GM12878 (cell line): ENCODE measurements at regions not wholly inside any gene's neighbourhood (a gene's known extent, or its start where the extent isn't known, plus 50 kb on each side); places are given as distances from the start of the nearest gene placed in this dataset.

ENCODE experiments used
- ATAC-seq: fragments of 200-7000 bp; cut with Tn5 transposase; 3 replicates; pipeline ENCODE4 v1.9.1; 2020; ENCODE audit warnings: mild to moderate bottlenecking, moderate library complexity
- BruUV-seq: library from RNA; stranded (reverse); fragments of 400-500 nt; replicated peaks from 2 replicates; lab custom pipeline; 2021; lab: Mats Ljungman, UMichigan
- CTCF ChIA-PET: fragments of 300-600 bp; sonication (Branson Sonifier 250); formaldehyde crosslinking; extraction: SDS; loops from one replicate; lab custom pipeline; 2021; ENCODE audit warnings: inconsistent platforms; lab: Yijun Ruan, JAX
- POLR2A ChIA-PET: fragments of 350-600 bp; formaldehyde crosslinking; extraction: SDS; loops from one replicate; lab custom pipeline; 2021; ENCODE audit warnings: inconsistent platforms; lab: Charles Lee
- RAD21 ChIA-PET: fragments of 300-600 bp; sonication (Branson Sonifier 250); formaldehyde crosslinking; loops from one replicate; lab custom pipeline; 2023; ENCODE audit warnings: antibody characterized with exemption; ENCODE audit not compliant: unreplicated experiment; lab: Charles Lee
- SMC1A ChIA-PET: fragments of 300-600 bp; sonication (Branson Sonifier 250); formaldehyde crosslinking; loops from one replicate; lab custom pipeline; 2023; ENCODE audit not compliant: unreplicated experiment, uncharacterized antibody; lab: Charles Lee
- DNase-seq: peaks from one replicate; pipeline ENCODE4 v3.0.0-alpha.2; 2011; ENCODE audit warnings: low read depth, low spot score
- FAIRE-seq: peaks from 3 replicates; lab custom pipeline; 2011; peaks lifted over from hg19 to GRCh38; lab: Jason Lieb, UNC
- H2AFZ ChIP-seq: 2 replicates; pipeline ENCODE4 v1.6.0; 2011; ENCODE audit warnings: low read depth, low read length, control low read depth; ENCODE audit not compliant: control insufficient read depth
- H3K27ac ChIP-seq: 2 replicates; pipeline ENCODE4 v1.5.1; 2011; ENCODE audit warnings: control low read depth; ENCODE audit not compliant: control insufficient read depth, insufficient read depth
- H3K27me3 ChIP-seq, 2 experiments: replicated peaks in 1 of 2; 2 replicates each; pipeline versions ENCODE4 v1.6.0 to v1.6.1; 2011; ENCODE audit warnings: low read length in 1 of 2; ENCODE audit not compliant: control insufficient read depth in 2 of 2, insufficient read depth in 2 of 2
- H3K36me3 ChIP-seq, 2 experiments: 2 replicates each; pipeline ENCODE4 v1.5.1; 2011; ENCODE audit warnings: low read length in 1 of 2; ENCODE audit not compliant: control insufficient read depth in 2 of 2, insufficient read depth in 2 of 2
- H3K4me1 ChIP-seq: 2 replicates; pipeline ENCODE4 v1.6.1; 2011; ENCODE audit warnings: mild to moderate bottlenecking, low read length, moderate library complexity, mixed read lengths; ENCODE audit not compliant: control insufficient read depth, insufficient read depth
- H3K4me2 ChIP-seq: 2 replicates; pipeline ENCODE4 v1.6.0; 2011; ENCODE audit warnings: control low read depth; ENCODE audit not compliant: control insufficient read depth, insufficient read depth
- H3K4me3 ChIP-seq: fragments of 200-600 bp; sonication (generic); 2 replicates; pipeline ENCODE4 v1.5.1; 2016
- H3K79me2 ChIP-seq: 2 replicates; pipeline ENCODE4 v1.6.0; 2011; ENCODE audit warnings: low read length; ENCODE audit not compliant: control insufficient read depth, insufficient read depth
- H3K9ac ChIP-seq: 2 replicates; pipeline ENCODE4 v1.8.0; 2011; ENCODE audit warnings: low read length, control low read depth, mixed read lengths; ENCODE audit not compliant: control insufficient read depth, insufficient read depth
- H3K9me3 ChIP-seq: replicated peaks from 3 replicates; pipeline ENCODE4 v1.5.1; 2011; ENCODE audit warnings: mild to moderate bottlenecking, low read length; ENCODE audit not compliant: control insufficient read depth, insufficient read depth
- H4K20me1 ChIP-seq: 2 replicates; pipeline ENCODE4 v1.6.0; 2011; ENCODE audit not compliant: control insufficient read depth, insufficient read depth
- BHLHE40 ChIP-seq, 2 experiments: fragments of 450-650 bp in 1 of 2; IDR thresholded peaks; 2 replicates each; pipeline ENCODE4 v1.6.1; 2011 to 2017; ENCODE audit warnings: low read depth in 2 of 2, borderline replicate concordance in 1 of 2, improper control_type of control experiment in 1 of 2, low read length in 1 of 2, mild to moderate bottlenecking in 1 of 2
- BRCA1 ChIP-seq: IDR thresholded peaks from 2 replicates; pipeline ENCODE4 v1.6.1; 2011; ENCODE audit warnings: low read depth, low read length, improper control_type of control experiment
- CHD2 ChIP-seq: IDR thresholded peaks from 2 replicates; pipeline ENCODE4 v1.6.1; 2011; ENCODE audit warnings: low read depth, low read length, improper control_type of control experiment, borderline replicate concordance
- IKZF1 ChIP-seq: fragments of 450-650 bp; conservative IDR thresholded peaks from 2 replicates; pipeline ENCODE4 v1.6.1; 2017; ENCODE audit warnings: antibody characterized with exemption, mild to moderate bottlenecking
- JUNB ChIP-seq: IDR thresholded peaks from 2 replicates; pipeline ENCODE4 v1.6.1; 2016; ENCODE audit warnings: antibody characterized with exemption, mild to moderate bottlenecking
- REST ChIP-seq: IDR thresholded peaks from 2 replicates; pipeline ENCODE4 v1.6.1; 2012; ENCODE audit warnings: mild to moderate bottlenecking, low read depth, low read length
- RUNX3 ChIP-seq: IDR thresholded peaks from 2 replicates; pipeline ENCODE4 v1.6.1; 2012; ENCODE audit warnings: low read length, inconsistent platforms
- SIX5 ChIP-seq: IDR thresholded peaks from 2 replicates; pipeline ENCODE4 v1.6.1; 2011; ENCODE audit warnings: mild to moderate bottlenecking, low read depth, low read length, moderate library complexity; ENCODE audit not compliant: severe bottlenecking
- TCF12 ChIP-seq: IDR thresholded peaks from 2 replicates; pipeline ENCODE4 v1.6.1; 2011; ENCODE audit warnings: low read depth, mild to moderate bottlenecking, low read length
- ZBTB4 ChIP-seq: fragments of 450-650 bp; formaldehyde crosslinking; IDR thresholded peaks from 2 replicates; pipeline ENCODE4 v1.4.0; 2022; ENCODE audit warnings: mild to moderate bottlenecking, moderate library complexity
- WGBS: methylation state at CpG from one replicate; pipeline ENCODE4 v1.1.6; 2016; ENCODE audit warnings: low lambda C conversion rate; ENCODE audit not compliant: insufficient replicate concordance, insufficient coverage; ENCODE audit errors: missing lambda C conversion rate; 5-methylcytosine and 5-hydroxymethylcytosine counted together
- in situ Hi-C: fragments of 300-500 bp; cut with MboI; formaldehyde crosslinking; loops from 9 replicates; pipeline ENCODE4 v1.14.3; 2018; ENCODE audit warnings: mixed read lengths
- intact Hi-C: fragments of 100-400 bp; cut with micrococcal nuclease; formaldehyde crosslinking; loops from one replicate; pipeline ENCODE4 v1.14.2; 2022; ENCODE audit not compliant: unreplicated experiment

- TF ChIP-seq REST (no peak), SIX5 (no peak), TCF12 (no peak)
These were observed 609.9 kb downstream of the ACTL7B start (continued) for GRCh38 chr9:108245901-108246300.

DNA sequence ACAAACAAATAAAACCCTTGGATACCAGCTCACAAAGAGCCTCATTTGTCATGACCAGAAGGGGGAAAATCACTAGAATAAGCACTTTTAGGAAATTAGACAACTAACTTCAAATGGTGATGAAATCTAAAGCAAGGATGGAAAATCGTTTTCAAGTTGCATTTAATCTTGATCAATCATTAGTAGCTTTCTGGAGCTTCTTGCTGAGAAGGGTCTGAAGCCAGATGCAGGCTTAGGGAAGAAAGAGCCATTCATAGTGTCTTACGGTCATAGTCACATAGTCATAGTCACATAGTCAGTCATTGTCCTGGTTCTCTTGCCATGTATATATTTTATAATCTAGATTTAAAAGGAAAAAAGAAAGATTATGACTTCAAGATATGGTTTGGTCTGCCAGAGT lies 610.5 kb downstream of the ACTL7B start:
- H3K4me3 ChIP-seq, result no peak overlapping the region
- H4K20me1 ChIP-seq, result no peaks in the 10 kb centered on the region
- H3K9me3 ChIP-seq, result no peaks in the 10 kb centered on the region
- POLR2A ChIA-PET, result no interaction called here
- H3K79me2 ChIP-seq, result no peaks in the 10 kb centered on the region
- FAIRE-seq (no peak), DNase-seq (no peak), ATAC-seq (no peak)
- WGBS, result 45% methylated on average over 2 of the region's 2 CpGs
- no peaks in the 10 kb centered on the region for H3K4me1 ChIP-seq
- H3K27me3 ChIP-seq, result no peaks in the 10 kb centered on the region
- in situ Hi-C loops (no loop called here), intact Hi-C loops (no loop called here)
- CTCF ChIA-PET, result no interaction called here
- SMC1A ChIA-PET, result no interaction called here
- H2AFZ ChIP-seq, result no peak overlapping the region
- H3K36me3 ChIP-seq, result no peaks in the 10 kb centered on the region
- BruUV-seq, result no TSS peak
- RAD21 ChIA-PET, result no interaction called here
- no peak overlapping the region for H3K9ac ChIP-seq
- H3K4me2 ChIP-seq, result no peak overlapping the region
- TF ChIP-seq JUNB, result no peak
- no peak for TF ChIP-seq RUNX3
- no peak for TF ChIP-seq IKZF1
- no peak for TF ChIP-seq CHD2
- no peak for TF ChIP-seq ZBTB4 (CRISPR knock-in tag)
- TF ChIP-seq BRCA1, result no peak
- no peak for TF ChIP-seq BHLHE40 (IDR thresholded peaks at IDR 0.05; ENCODE audit: borderline replicate concordance in 1 of 2, low read depth in 2 of 2, low read length in 1 of 2)
- no peak for TF ChIP-seq TCF12
- no peak overlapping the region for H3K27ac ChIP-seq
